ENCODE measurements at regions not wholly inside any gene's neighbourhood (a gene's known extent, or its start where the extent isn't known, plus 50 kb on each side); places are given as distances from the start of the nearest gene placed in this dataset.

DNA sequence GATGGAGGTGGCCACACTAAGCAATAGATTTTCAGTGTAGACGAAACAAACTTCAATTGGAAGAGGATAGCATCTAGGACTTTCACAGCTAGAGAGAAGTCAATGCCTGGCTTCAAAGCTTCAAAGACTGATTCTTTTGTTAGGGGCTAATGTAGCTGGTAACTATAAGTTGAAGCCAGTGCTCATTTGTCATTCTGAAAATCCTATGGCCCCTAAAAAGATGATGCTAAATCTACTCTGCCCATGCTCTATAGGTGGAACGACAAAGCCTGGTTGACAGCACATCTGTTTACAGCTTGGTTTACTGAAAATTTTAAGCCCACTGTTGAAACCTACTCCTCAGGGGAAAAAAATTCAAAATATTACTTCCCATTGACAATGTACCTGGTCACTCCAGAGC is 226.7 kb downstream of the BCAS1 start:
- no peak overlapping the region for H3K27ac Mint-ChIP-seq
- no peaks in the 10 kb centered on the region for H3K9me3 Mint-ChIP-seq
- no peak overlapping the region for H3K4me3 Mint-ChIP-seq
- no peak for DNase-seq
- peaks cover 35 to 69% of the 10 kb centered on the region in 2 donors for H3K4me1 Mint-ChIP-seq
- no peak for ATAC-seq (replicated peaks)
- H3K36me3 Mint-ChIP-seq: peaks cover 0 to 3% of the 10 kb centered on the region in 2 donors
- no peaks in the 10 kb centered on the region for H3K27me3 Mint-ChIP-seq

- Mint-ChIP-seq H3K9me3 (peaks cover 0 to 2% of the 10 kb centered on the region in 2 donors), H3K27me3 (no peaks in the 10 kb centered on the region), H3K4me3 (peak overlapping the region; percentile 2 to 40), H3K27ac (peak overlapping the region; percentile 57), H3K4me1 (peaks cover 29 to 67% of the 10 kb centered on the region in 2 donors), H3K36me3 (peaks cover 2 to 3% of the 10 kb centered on the region in 2 donors)
- no peak for ATAC-seq (replicated peaks)
- DNase-seq: no peak
Measured at GRCh38 chr20:53842301-53843099, 227.9 kb downstream of the BCAS1 start.

- H3K4me1 Mint-ChIP-seq: peaks cover 26 to 65% of the 10 kb centered on the region in 2 donors
- ATAC-seq (replicated peaks) (no peak), DNase-seq (no peak)
- H3K36me3 Mint-ChIP-seq: peaks cover 2 to 3% of the 10 kb centered on the region in 2 donors
- H3K27me3 Mint-ChIP-seq: no peaks in the 10 kb centered on the region
- no peak overlapping the region for H3K4me3 Mint-ChIP-seq
- H3K27ac Mint-ChIP-seq: peak overlapping the region; percentile 81
- peaks cover 0 to 2% of the 10 kb centered on the region in 2 donors for H3K9me3 Mint-ChIP-seq
Measured at GRCh38 chr20:53841741-53842140, 228.7 kb downstream of the BCAS1 start.

GRCh38 chr20:53840532-53840931 is 229.9 kb downstream of the BCAS1 start:
- Mint-ChIP-seq H3K36me3 (peaks cover 2 to 3% of the 10 kb centered on the region in 2 donors), H3K27me3 (no peaks in the 10 kb centered on the region), H3K27ac (peak overlapping the region; percentile 88), H3K4me1 (peaks cover 26 to 57% of the 10 kb centered on the region in 2 donors), H3K4me3 (no peak overlapping the region), H3K9me3 (peaks cover 0 to 2% of the 10 kb centered on the region in 2 donors)
- ATAC-seq (replicated peaks): no peak
- DNase-seq: no peak

- DNase-seq: peak; percentile 76
- Mint-ChIP-seq H3K27ac (peak overlapping the region; percentile 88), H3K36me3 (peaks cover 2 to 6% of the 10 kb centered on the region in 2 donors), H3K9me3 (peaks cover 0 to 2% of the 10 kb centered on the region in 2 donors), H3K4me3 (peak overlapping the region; percentile 57 to 68), H3K4me1 (peaks cover 33 to 65% of the 10 kb centered on the region in 2 donors), H3K27me3 (no peaks in the 10 kb centered on the region)
- peak; percentile 86 to 91 for ATAC-seq (replicated peaks)
Measured at GRCh38 chr20:53839423-53840176, 230.8 kb downstream of the BCAS1 start.

DNA sequence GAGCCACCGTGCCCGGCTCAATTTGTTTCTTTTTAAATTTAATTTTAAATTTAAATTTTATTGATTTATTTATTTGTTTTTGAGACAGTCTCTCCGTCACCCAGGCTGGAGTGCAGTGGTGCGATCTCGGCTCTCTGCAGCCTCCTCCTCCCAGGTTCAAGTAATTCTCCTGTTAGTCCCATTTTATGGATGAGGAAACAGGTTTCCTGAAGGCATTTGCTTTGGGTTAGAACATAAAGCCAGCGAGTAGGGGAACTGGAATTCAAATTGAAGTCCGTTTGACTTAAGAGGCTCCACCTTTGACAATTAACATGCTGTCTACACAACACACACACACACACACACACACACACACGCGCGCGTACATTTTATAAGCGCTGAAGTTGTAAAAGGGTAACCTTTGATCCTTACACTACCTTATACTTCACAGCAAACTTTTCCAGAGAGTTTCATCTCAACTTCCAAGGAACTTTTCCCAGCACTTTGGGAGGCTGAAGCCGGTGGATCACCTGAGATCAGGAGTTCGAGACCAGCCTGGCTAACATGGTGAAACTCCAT is 232.0 kb downstream of the BCAS1 start:
- ATAC-seq (replicated peaks) (no peak), DNase-seq (no peak)
- Mint-ChIP-seq H3K27ac (peak overlapping the region; percentile 88), H3K9me3 (peaks cover 0 to 2% of the 10 kb centered on the region in 2 donors), H3K4me3 (peak overlapping the region in 1 of 2 donors; percentile 57), H3K27me3 (no peaks in the 10 kb centered on the region), H3K4me1 (peaks cover 40 to 77% of the 10 kb centered on the region in 2 donors), H3K36me3 (peaks cover 2 to 6% of the 10 kb centered on the region in 2 donors)

GRCh38 chr20:53837126-53837826 is 233.1 kb downstream of the BCAS1 start:
- H3K36me3 Mint-ChIP-seq: peaks cover 6 to 11% of the 10 kb centered on the region in 2 donors
- no peaks in the 10 kb centered on the region for H3K27me3 Mint-ChIP-seq
- peaks cover 5 to 6% of the 10 kb centered on the region in 2 donors for H3K9me3 Mint-ChIP-seq
- no peak overlapping the region for H3K4me3 Mint-ChIP-seq
- ATAC-seq (replicated peaks) (no peak), DNase-seq (no peak)
- H3K4me1 Mint-ChIP-seq: peaks cover 37 to 77% of the 10 kb centered on the region in 2 donors
- peak overlapping the region; percentile 80 for H3K27ac Mint-ChIP-seq

- H3K36me3 Mint-ChIP-seq: peaks cover 8 to 15% of the 10 kb centered on the region in 2 donors
- H3K9me3 Mint-ChIP-seq: peaks cover 9 to 10% of the 10 kb centered on the region in 2 donors
- H3K4me3 Mint-ChIP-seq: peak overlapping the region; percentile 66 to 73
- H3K27me3 Mint-ChIP-seq: no peaks in the 10 kb centered on the region
- DNase-seq: no peak
- ATAC-seq (replicated peaks): no peak
- H3K4me1 Mint-ChIP-seq: peaks cover 38 to 85% of the 10 kb centered on the region in 2 donors
- peak overlapping the region; percentile 96 for H3K27ac Mint-ChIP-seq
Measured at GRCh38 chr20:53834749-53835148, 235.6 kb downstream of the BCAS1 start.

DNA sequence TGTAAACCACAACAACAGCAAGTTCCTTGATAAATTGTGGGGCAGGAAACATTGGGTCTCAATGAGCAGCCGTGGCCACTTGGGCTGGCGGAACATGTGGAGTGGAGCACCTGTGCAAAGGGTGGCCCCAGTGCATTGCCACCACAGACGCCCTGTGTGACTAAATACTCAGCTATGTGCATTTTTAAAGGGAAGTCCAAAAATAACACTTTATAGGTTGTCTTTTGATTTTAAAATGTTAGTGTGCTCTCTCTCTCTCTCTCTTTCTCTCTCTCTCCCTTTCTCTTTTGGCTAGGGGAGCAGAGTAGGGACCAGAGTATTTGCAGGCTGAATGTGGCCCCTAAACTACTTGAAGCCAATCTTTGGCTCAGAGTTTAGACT is 236.3 kb downstream of the BCAS1 start:
- Mint-ChIP-seq H3K36me3 (peaks cover 8 to 12% of the 10 kb centered on the region in 2 donors), H3K27me3 (no peaks in the 10 kb centered on the region), H3K4me1 (peaks cover 38 to 85% of the 10 kb centered on the region in 2 donors), H3K27ac (peak overlapping the region; percentile 95), H3K4me3 (peak overlapping the region; percentile 65 to 76), H3K9me3 (peaks cover 9 to 10% of the 10 kb centered on the region in 2 donors)
- DNase-seq: peak; percentile 70
- peak; percentile 85 to 88 for ATAC-seq (replicated peaks)

- Mint-ChIP-seq H3K4me3 (peak overlapping the region; percentile 65 to 76), H3K27ac (peak overlapping the region; percentile 95), H3K27me3 (no peaks in the 10 kb centered on the region), H3K4me1 (peaks cover 43 to 85% of the 10 kb centered on the region in 2 donors), H3K36me3 (peaks cover 8 to 12% of the 10 kb centered on the region in 2 donors), H3K9me3 (peaks cover 9 to 10% of the 10 kb centered on the region in 2 donors)
- DNase-seq (peak; percentile 39), ATAC-seq (replicated peaks) (peak; percentile 58)
Measured at GRCh38 chr20:53833333-53834061, 236.9 kb downstream of the BCAS1 start.

GRCh38 chr20:53832499-53832898 is 237.9 kb downstream of the BCAS1 start:
- no peak for DNase-seq
- Mint-ChIP-seq H3K4me3 (no peak overlapping the region), H3K27me3 (no peaks in the 10 kb centered on the region), H3K4me1 (peaks cover 47 to 87% of the 10 kb centered on the region in 2 donors), H3K27ac (peak overlapping the region; percentile 95), H3K9me3 (peaks cover 8 to 9% of the 10 kb centered on the region in 2 donors), H3K36me3 (peaks cover 6 to 12% of the 10 kb centered on the region in 2 donors)
- no peak for ATAC-seq (replicated peaks)

- H3K9me3 Mint-ChIP-seq: peaks cover 8 to 9% of the 10 kb centered on the region in 2 donors
- H3K36me3 Mint-ChIP-seq: peaks cover 6 to 12% of the 10 kb centered on the region in 2 donors
- peaks cover 46 to 88% of the 10 kb centered on the region in 2 donors for H3K4me1 Mint-ChIP-seq
- peak overlapping the region; percentile 32 for H3K27ac Mint-ChIP-seq
- no peak for ATAC-seq (replicated peaks)
- no peaks in the 10 kb centered on the region for H3K27me3 Mint-ChIP-seq
- no peak for DNase-seq
- no peak overlapping the region for H3K4me3 Mint-ChIP-seq
Measured at GRCh38 chr20:53831812-53832211, 238.2 kb upstream of the ZNF217 start.

DNA sequence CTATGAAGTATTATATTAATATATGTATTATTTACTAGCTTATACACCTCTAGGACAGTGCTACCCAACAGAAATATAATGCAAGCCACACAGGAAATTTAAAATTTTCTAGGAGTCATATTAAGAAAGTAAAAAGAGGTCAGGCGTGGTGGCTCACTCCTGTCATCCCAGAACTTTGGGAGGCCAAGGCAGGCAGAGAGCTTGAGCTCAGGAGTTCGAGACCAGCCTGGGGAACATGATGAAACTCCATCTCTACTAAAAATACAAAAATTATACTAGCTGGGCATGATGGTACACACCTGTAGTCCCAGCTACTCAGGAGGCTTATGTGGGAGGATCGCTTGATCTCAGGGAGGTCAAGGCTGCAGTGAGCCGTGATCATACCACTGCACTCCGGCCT is 237.6 kb upstream of the ZNF217 start:
- Mint-ChIP-seq H3K9me3 (peaks cover 8 to 9% of the 10 kb centered on the region in 2 donors), H3K4me3 (no peak overlapping the region), H3K27me3 (no peaks in the 10 kb centered on the region), H3K27ac (peak overlapping the region; percentile 83), H3K36me3 (peaks cover 6 to 12% of the 10 kb centered on the region in 2 donors), H3K4me1 (peaks cover 52 to 91% of the 10 kb centered on the region in 2 donors)
- ATAC-seq (replicated peaks): no peak
- no peak for DNase-seq
